ENCODE measurements at regions not wholly inside any gene's neighbourhood (a gene's known extent, or its start where the extent isn't known, plus 50 kb on each side); places are given as distances from the start of the nearest gene placed in this dataset.

DNA sequence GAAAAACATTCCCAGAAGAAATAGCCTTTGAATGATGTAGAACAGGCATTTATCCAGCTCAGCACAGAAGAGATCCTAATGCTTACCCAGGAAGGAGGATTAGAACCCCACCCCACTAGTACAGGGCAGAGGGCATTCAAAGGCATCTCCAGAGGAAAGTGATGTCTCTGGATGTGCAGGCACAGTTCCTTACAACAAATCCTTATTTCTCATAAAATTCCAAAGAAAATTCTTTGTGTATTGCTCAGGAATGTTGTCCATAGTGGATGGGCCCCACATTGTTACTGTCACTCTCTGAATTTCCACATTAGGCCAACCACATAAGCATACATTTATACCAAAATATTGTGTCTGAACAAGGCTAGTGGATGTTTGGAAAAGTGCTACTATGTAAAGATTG is 243.0 kb downstream of the ADRA2A start:
- TF ChIP-seq EZH2 (IDR thresholded peaks at IDR 0.05) (no peak), POLR2AphosphoS5 (IDR thresholded peaks at IDR 0.05; ENCODE audit: borderline replicate concordance, low read depth, low read length) (no peak)
